ENCODE measurements at regions not wholly inside any gene's neighbourhood (a gene's known extent, or its start where the extent isn't known, plus 50 kb on each side); places are given as distances from the start of the nearest gene placed in this dataset.

- no peaks in the 10 kb centered on the region for H3K9me3 ChIP-seq (ENCODE audit: control insufficient read depth in 5 of 5, low read length in 5 of 5)
- H3K36me3 ChIP-seq (ENCODE audit: control insufficient read depth in 5 of 5, insufficient read depth in 5 of 5, low read length in 5 of 5): no peaks in the 10 kb centered on the region
- H3K27me3 ChIP-seq (ENCODE audit: control insufficient read depth in 5 of 5, insufficient read depth in 4 of 5, low read length in 5 of 5): peaks cover 0 to 45% (median 14%) of the 10 kb centered on the region in 5 donors
- H3K4me1 ChIP-seq (ENCODE audit: control insufficient read depth in 5 of 5, insufficient read depth in 5 of 5, low read length in 5 of 5): peaks cover 0 to 27% (median 23%) of the 10 kb centered on the region in 5 donors
- H3K4me3 ChIP-seq (ENCODE audit: low read depth in 1 of 5, low read length in 5 of 5): no peak overlapping the region
- H3K27ac ChIP-seq (ENCODE audit: low read depth, low read length): no peak overlapping the region
- no peak overlapping the region for H3K9ac ChIP-seq (ENCODE audit: low read length in 5 of 5)
These were observed 157.1 kb upstream of the SIX2 start for GRCh38 chr2:45166229-45166890.

GRCh38 chr2:45162711-45163110, 153.5 kb upstream of the SIX2 start:
- no peaks in the 10 kb centered on the region for H3K36me3 ChIP-seq (ENCODE audit: control insufficient read depth in 5 of 5, insufficient read depth in 5 of 5, low read length in 5 of 5)
- H3K27ac ChIP-seq (ENCODE audit: low read depth, low read length): no peak overlapping the region
- H3K4me1 ChIP-seq (ENCODE audit: control insufficient read depth in 5 of 5, insufficient read depth in 5 of 5, low read length in 5 of 5): no peaks in the 10 kb centered on the region
- no peaks in the 10 kb centered on the region for H3K9me3 ChIP-seq (ENCODE audit: control insufficient read depth in 5 of 5, low read length in 5 of 5)
- no peak overlapping the region for H3K9ac ChIP-seq (ENCODE audit: low read length in 5 of 5)
- no peak overlapping the region for H3K4me3 ChIP-seq (ENCODE audit: low read depth in 1 of 5, low read length in 5 of 5)
- peaks cover 0 to 18% (median 0%) of the 10 kb centered on the region in 5 donors for H3K27me3 ChIP-seq (ENCODE audit: control insufficient read depth in 5 of 5, insufficient read depth in 4 of 5, low read length in 5 of 5)

GRCh38 chr2:45156605-45157004, 147.4 kb upstream of the SIX2 start:
- H3K4me1 ChIP-seq (ENCODE audit: control insufficient read depth in 5 of 5, insufficient read depth in 5 of 5, low read length in 5 of 5): no peaks in the 10 kb centered on the region
- H3K27ac ChIP-seq (ENCODE audit: low read depth, low read length): no peak overlapping the region
- no peak overlapping the region for H3K9ac ChIP-seq (ENCODE audit: low read length in 5 of 5)

GRCh38 chr2:45154606-45155155, 145.4 kb upstream of the SIX2 start:
- no peak overlapping the region for H3K4me3 ChIP-seq (ENCODE audit: low read depth in 1 of 5, low read length in 5 of 5)

More at GRCh38 chr2:45156605-45157004, 147.4 kb upstream of the SIX2 start:
- Histone ChIP-seq H3K4me3 (ENCODE audit: low read depth in 1 of 5, low read length in 5 of 5) (no peak overlapping the region), H3K36me3 (ENCODE audit: control insufficient read depth in 5 of 5, insufficient read depth in 5 of 5, low read length in 5 of 5) (no peaks in the 10 kb centered on the region), H3K27me3 (ENCODE audit: control insufficient read depth in 5 of 5, insufficient read depth in 4 of 5, low read length in 5 of 5) (peaks cover 0 to 3% (median 0%) of the 10 kb centered on the region in 5 donors), H3K9me3 (ENCODE audit: control insufficient read depth in 5 of 5, low read length in 5 of 5) (peaks cover 0 to under 1% (median 0%) of the 10 kb centered on the region in 5 donors)

GRCh38 chr2:45154144-45154543, 144.9 kb upstream of the SIX2 start:
- no peaks in the 10 kb centered on the region for H3K36me3 ChIP-seq (ENCODE audit: control insufficient read depth in 5 of 5, insufficient read depth in 5 of 5, low read length in 5 of 5)
- H3K9me3 ChIP-seq (ENCODE audit: control insufficient read depth in 5 of 5, low read length in 5 of 5): peaks cover 5 to 18% (median 14%) of the 10 kb centered on the region in 5 donors
- H3K27ac ChIP-seq (ENCODE audit: low read depth, low read length): no peak overlapping the region
- H3K4me1 ChIP-seq (ENCODE audit: control insufficient read depth in 5 of 5, insufficient read depth in 5 of 5, low read length in 5 of 5): no peaks in the 10 kb centered on the region
- no peak overlapping the region for H3K4me3 ChIP-seq (ENCODE audit: low read depth in 1 of 5, low read length in 5 of 5)
- H3K27me3 ChIP-seq (ENCODE audit: control insufficient read depth in 5 of 5, insufficient read depth in 4 of 5, low read length in 5 of 5): peaks cover 0 to 3% (median 0%) of the 10 kb centered on the region in 5 donors
- H3K9ac ChIP-seq (ENCODE audit: low read length in 5 of 5): no peak overlapping the region

More at GRCh38 chr2:45154606-45155155, 145.4 kb upstream of the SIX2 start:
- Histone ChIP-seq H3K36me3 (ENCODE audit: control insufficient read depth in 5 of 5, insufficient read depth in 5 of 5, low read length in 5 of 5) (no peaks in the 10 kb centered on the region), H3K27ac (ENCODE audit: low read depth, low read length) (no peak overlapping the region), H3K9me3 (ENCODE audit: control insufficient read depth in 5 of 5, low read length in 5 of 5) (peaks cover 5 to 18% (median 14%) of the 10 kb centered on the region in 5 donors), H3K4me1 (ENCODE audit: control insufficient read depth in 5 of 5, insufficient read depth in 5 of 5, low read length in 5 of 5) (no peaks in the 10 kb centered on the region), H3K9ac (ENCODE audit: low read length in 5 of 5) (no peak overlapping the region), H3K27me3 (ENCODE audit: control insufficient read depth in 5 of 5, insufficient read depth in 4 of 5, low read length in 5 of 5) (peaks cover 0 to 3% (median 0%) of the 10 kb centered on the region in 5 donors)

GRCh38 chr2:45153121-45153520, 143.9 kb upstream of the SIX2 start:
- H3K4me3 ChIP-seq (ENCODE audit: low read depth in 1 of 5, low read length in 5 of 5): no peak overlapping the region
- H3K27ac ChIP-seq (ENCODE audit: low read depth, low read length): no peak overlapping the region
- H3K9ac ChIP-seq (ENCODE audit: low read length in 5 of 5): no peak overlapping the region
- peaks cover 0 to 3% (median 0%) of the 10 kb centered on the region in 5 donors for H3K27me3 ChIP-seq (ENCODE audit: control insufficient read depth in 5 of 5, insufficient read depth in 4 of 5, low read length in 5 of 5)
- peaks cover 5 to 18% (median 14%) of the 10 kb centered on the region in 5 donors for H3K9me3 ChIP-seq (ENCODE audit: control insufficient read depth in 5 of 5, low read length in 5 of 5)
- H3K36me3 ChIP-seq (ENCODE audit: control insufficient read depth in 5 of 5, insufficient read depth in 5 of 5, low read length in 5 of 5): no peaks in the 10 kb centered on the region
- no peaks in the 10 kb centered on the region for H3K4me1 ChIP-seq (ENCODE audit: control insufficient read depth in 5 of 5, insufficient read depth in 5 of 5, low read length in 5 of 5)

- Histone ChIP-seq H3K4me3 (ENCODE audit: low read depth in 1 of 5, low read length in 5 of 5) (no peak overlapping the region), H3K36me3 (ENCODE audit: control insufficient read depth in 5 of 5, insufficient read depth in 5 of 5, low read length in 5 of 5) (no peaks in the 10 kb centered on the region), H3K4me1 (ENCODE audit: control insufficient read depth in 5 of 5, insufficient read depth in 5 of 5, low read length in 5 of 5) (no peaks in the 10 kb centered on the region), H3K27me3 (ENCODE audit: control insufficient read depth in 5 of 5, insufficient read depth in 4 of 5, low read length in 5 of 5) (peaks cover 0 to 3% (median 0%) of the 10 kb centered on the region in 5 donors), H3K27ac (ENCODE audit: low read depth, low read length) (no peak overlapping the region), H3K9ac (ENCODE audit: low read length in 5 of 5) (no peak overlapping the region), H3K9me3 (ENCODE audit: control insufficient read depth in 5 of 5, low read length in 5 of 5) (peaks cover 5 to 18% (median 14%) of the 10 kb centered on the region in 5 donors)
These were observed 143.4 kb upstream of the SIX2 start for GRCh38 chr2:45152691-45153090.

GRCh38 chr2:45145073-45145899, 136.0 kb upstream of the SIX2 start:
- Histone ChIP-seq H3K4me3 (ENCODE audit: low read depth in 1 of 5, low read length in 5 of 5) (no peak overlapping the region), H3K27ac (ENCODE audit: low read depth, low read length) (no peak overlapping the region), H3K36me3 (ENCODE audit: control insufficient read depth in 5 of 5, insufficient read depth in 5 of 5, low read length in 5 of 5) (no peaks in the 10 kb centered on the region), H3K27me3 (ENCODE audit: control insufficient read depth in 5 of 5, insufficient read depth in 4 of 5, low read length in 5 of 5) (peaks cover 0 to 12% (median 8%) of the 10 kb centered on the region in 5 donors), H3K9me3 (ENCODE audit: control insufficient read depth in 5 of 5, low read length in 5 of 5) (peaks cover 0 to 5% (median 3%) of the 10 kb centered on the region in 5 donors), H3K4me1 (ENCODE audit: control insufficient read depth in 5 of 5, insufficient read depth in 5 of 5, low read length in 5 of 5) (no peaks in the 10 kb centered on the region), H3K9ac (ENCODE audit: low read length in 5 of 5) (no peak overlapping the region)

GRCh38 chr2:45141883-45142866, 132.9 kb upstream of the SIX2 start:
- Histone ChIP-seq H3K4me1 (ENCODE audit: control insufficient read depth in 5 of 5, insufficient read depth in 5 of 5, low read length in 5 of 5) (no peaks in the 10 kb centered on the region), H3K27me3 (ENCODE audit: control insufficient read depth in 5 of 5, insufficient read depth in 4 of 5, low read length in 5 of 5) (peaks cover 0 to 12% (median 8%) of the 10 kb centered on the region in 5 donors)

More at GRCh38 chr2:45141883-45142866, 132.9 kb upstream of the SIX2 start:
- no peak overlapping the region for H3K4me3 ChIP-seq (ENCODE audit: low read depth in 1 of 5, low read length in 5 of 5)
- H3K27ac ChIP-seq (ENCODE audit: low read depth, low read length): no peak overlapping the region
- H3K36me3 ChIP-seq (ENCODE audit: control insufficient read depth in 5 of 5, insufficient read depth in 5 of 5, low read length in 5 of 5): no peaks in the 10 kb centered on the region
- no peak overlapping the region for H3K9ac ChIP-seq (ENCODE audit: low read length in 5 of 5)
- H3K9me3 ChIP-seq (ENCODE audit: control insufficient read depth in 5 of 5, low read length in 5 of 5): no peaks in the 10 kb centered on the region
